ENCODE measurements at regions not wholly inside any gene's neighbourhood (a gene's known extent, or its start where the extent isn't known, plus 50 kb on each side); places are given as distances from the start of the nearest gene placed in this dataset.

- no peak for TF ChIP-seq CTCF (IDR thresholded peaks at IDR 0.05)
- no peak for TF ChIP-seq EZH2 (IDR thresholded peaks at IDR 0.05; ENCODE audit: borderline replicate concordance, insufficient read depth, low read depth, low read length, poor library complexity, severe bottlenecking)
Observed at GRCh38 chr22:34639911-34640310, 426.0 kb upstream of the ISX start.

Data from B cell (primary cell).